GM23338 (cell line): ENCODE measurements at regions not wholly inside any gene's neighbourhood (a gene's known extent, or its start where the extent isn't known, plus 50 kb on each side); places are given as distances from the start of the nearest gene placed in this dataset.
A peak's percentile ranks its signal among the peaks of the same experiment; 100 is the strongest.

Source experiments
- ATAC-seq: fragments of 200-7000 bp; cut with Tn5 transposase; 3 replicates; pipeline ENCODE4 v1.9.1; 2020
- DNase-seq: peaks from one replicate; pipeline ENCODE4 v3.0.0-alpha.2; 2015; ENCODE audit warnings: low spot score
- H2AFZ ChIP-seq: fragments of 200-600 bp; sonication (generic); 2 replicates; pipeline ENCODE4 v1.8.0; 2016; ENCODE audit warnings: antibody characterized with exemption, mild to moderate bottlenecking, moderate library complexity
- H3F3A ChIP-seq: fragments of 200-600 bp; sonication (generic); replicated peaks from 2 replicates; pipeline ENCODE4 v1.8.0; 2017; ENCODE audit warnings: antibody characterized with exemption, mixed run types, low read depth
- H3K27ac ChIP-seq: fragments of 200-600 bp; sonication (generic); 2 replicates; pipeline ENCODE4 v1.6.1; 2016; ENCODE audit warnings: low read depth
- H3K27me3 ChIP-seq: fragments of 200-600 bp; sonication (generic); 2 replicates; pipeline ENCODE4 v1.8.0; 2016; ENCODE audit warnings: mild to moderate bottlenecking, mixed run types, moderate library complexity; ENCODE audit not compliant: insufficient read depth
- H3K36me3 ChIP-seq: fragments of 200-600 bp; sonication (generic); 2 replicates; pipeline ENCODE4 v1.8.0; 2016; ENCODE audit warnings: mild to moderate bottlenecking; ENCODE audit not compliant: insufficient read depth
- H3K4me1 ChIP-seq: fragments of 200-600 bp; sonication (generic); 2 replicates; pipeline ENCODE4 v1.8.0; 2016; ENCODE audit warnings: mild to moderate bottlenecking, moderate library complexity; ENCODE audit not compliant: insufficient read depth
- H3K4me2 ChIP-seq: fragments of 200-600 bp; sonication (generic); 2 replicates; pipeline ENCODE4 v1.7.1; 2017; ENCODE audit warnings: mixed run types
- H3K4me3 ChIP-seq: fragments of 200-600 bp; sonication (generic); 2 replicates; pipeline ENCODE4 v1.6.1; 2016; ENCODE audit warnings: mixed run types
- H3K79me2 ChIP-seq: fragments of 200-600 bp; sonication (generic); replicated peaks from 2 replicates; pipeline ENCODE4 v1.8.0; 2017; ENCODE audit warnings: mild to moderate bottlenecking; ENCODE audit not compliant: insufficient read depth
- H3K9me2 ChIP-seq: fragments of 200-600 bp; sonication (generic); 2 replicates; pipeline ENCODE4 v1.8.0; 2017; ENCODE audit not compliant: insufficient read depth
- H4K20me1 ChIP-seq: fragments of 200-600 bp; sonication (generic); replicated peaks from 2 replicates; pipeline ENCODE4 v1.8.0; 2017; ENCODE audit warnings: mild to moderate bottlenecking; ENCODE audit not compliant: insufficient read depth
- H3K27ac Mint-ChIP-seq: 2 replicates; pipeline ENCODE4 v1.8.0; 2020; ENCODE audit warnings: inconsistent platforms, mild to moderate bottlenecking, moderate library complexity, mixed read lengths
- H3K27me3 Mint-ChIP-seq: 3 replicates; pipeline ENCODE4 v1.8.0; 2022; ENCODE audit warnings: low read depth, mild to moderate bottlenecking, moderate library complexity, mixed read lengths, inconsistent platforms; ENCODE audit not compliant: insufficient read depth, poor library complexity
- H3K36me3 Mint-ChIP-seq: 3 replicates; pipeline ENCODE4 v1.8.0; 2021; ENCODE audit warnings: low read depth, mild to moderate bottlenecking, inconsistent platforms, moderate library complexity, mixed read lengths
- H3K4me1 Mint-ChIP-seq: 3 replicates; pipeline ENCODE4 v1.8.0; 2020; ENCODE audit warnings: mild to moderate bottlenecking, inconsistent platforms, mixed read lengths
- H3K4me3 Mint-ChIP-seq: 3 replicates; pipeline ENCODE4 v1.8.0; 2021; ENCODE audit warnings: moderate library complexity, mild to moderate bottlenecking, inconsistent platforms, mixed read lengths
- H3K9me3 Mint-ChIP-seq: 3 replicates; pipeline ENCODE4 v1.8.0; 2020; ENCODE audit warnings: moderate library complexity, mild to moderate bottlenecking, inconsistent platforms, mixed read lengths
- CREB1 ChIP-seq: fragments of 250-450 bp; sonication (Bioruptor Pico); IDR thresholded peaks from 2 replicates; pipeline ENCODE4 v1.5.0; 2020; ENCODE audit warnings: low read depth, mild to moderate bottlenecking, moderate library complexity
- ETS1 ChIP-seq: IDR thresholded peaks from 2 replicates; pipeline ENCODE4 v1.6.1; 2016; ENCODE audit warnings: antibody characterized with exemption
- EZH2 ChIP-seq: fragments of 200-600 bp; sonication (generic); IDR thresholded peaks from one replicate; pipeline ENCODE4 v1.8.0; 2017; ENCODE audit warnings: antibody characterized with exemption, mild to moderate bottlenecking, low read depth; ENCODE audit not compliant: unreplicated experiment
- EZH2phosphoT487 ChIP-seq: fragments of 200-600 bp; sonication (generic); IDR thresholded peaks from one replicate; pipeline ENCODE4 v1.8.1; 2018; ENCODE audit warnings: antibody characterized with exemption; ENCODE audit not compliant: unreplicated experiment
- POLR2AphosphoS5 ChIP-seq: IDR thresholded peaks from 2 replicates; pipeline ENCODE4 v1.6.1; 2016; ENCODE audit warnings: antibody characterized with exemption, low read depth
- ZNF331 ChIP-seq: fragments of 250-450 bp; sonication (Bioruptor Pico); IDR thresholded peaks from 2 replicates; pipeline ENCODE4 v1.5.0; 2020; ENCODE audit warnings: low read depth, mild to moderate bottlenecking, moderate library complexity
- TF ChIP-seq, protein P1 (sequence below): fragments of 250-450 bp; sonication (Bioruptor Pico); IDR thresholded peaks from 2 replicates; pipeline ENCODE4 v1.5.0; 2020; ENCODE audit warnings: mild to moderate bottlenecking, moderate library complexity

- TF ChIP-seq, protein P1, sequence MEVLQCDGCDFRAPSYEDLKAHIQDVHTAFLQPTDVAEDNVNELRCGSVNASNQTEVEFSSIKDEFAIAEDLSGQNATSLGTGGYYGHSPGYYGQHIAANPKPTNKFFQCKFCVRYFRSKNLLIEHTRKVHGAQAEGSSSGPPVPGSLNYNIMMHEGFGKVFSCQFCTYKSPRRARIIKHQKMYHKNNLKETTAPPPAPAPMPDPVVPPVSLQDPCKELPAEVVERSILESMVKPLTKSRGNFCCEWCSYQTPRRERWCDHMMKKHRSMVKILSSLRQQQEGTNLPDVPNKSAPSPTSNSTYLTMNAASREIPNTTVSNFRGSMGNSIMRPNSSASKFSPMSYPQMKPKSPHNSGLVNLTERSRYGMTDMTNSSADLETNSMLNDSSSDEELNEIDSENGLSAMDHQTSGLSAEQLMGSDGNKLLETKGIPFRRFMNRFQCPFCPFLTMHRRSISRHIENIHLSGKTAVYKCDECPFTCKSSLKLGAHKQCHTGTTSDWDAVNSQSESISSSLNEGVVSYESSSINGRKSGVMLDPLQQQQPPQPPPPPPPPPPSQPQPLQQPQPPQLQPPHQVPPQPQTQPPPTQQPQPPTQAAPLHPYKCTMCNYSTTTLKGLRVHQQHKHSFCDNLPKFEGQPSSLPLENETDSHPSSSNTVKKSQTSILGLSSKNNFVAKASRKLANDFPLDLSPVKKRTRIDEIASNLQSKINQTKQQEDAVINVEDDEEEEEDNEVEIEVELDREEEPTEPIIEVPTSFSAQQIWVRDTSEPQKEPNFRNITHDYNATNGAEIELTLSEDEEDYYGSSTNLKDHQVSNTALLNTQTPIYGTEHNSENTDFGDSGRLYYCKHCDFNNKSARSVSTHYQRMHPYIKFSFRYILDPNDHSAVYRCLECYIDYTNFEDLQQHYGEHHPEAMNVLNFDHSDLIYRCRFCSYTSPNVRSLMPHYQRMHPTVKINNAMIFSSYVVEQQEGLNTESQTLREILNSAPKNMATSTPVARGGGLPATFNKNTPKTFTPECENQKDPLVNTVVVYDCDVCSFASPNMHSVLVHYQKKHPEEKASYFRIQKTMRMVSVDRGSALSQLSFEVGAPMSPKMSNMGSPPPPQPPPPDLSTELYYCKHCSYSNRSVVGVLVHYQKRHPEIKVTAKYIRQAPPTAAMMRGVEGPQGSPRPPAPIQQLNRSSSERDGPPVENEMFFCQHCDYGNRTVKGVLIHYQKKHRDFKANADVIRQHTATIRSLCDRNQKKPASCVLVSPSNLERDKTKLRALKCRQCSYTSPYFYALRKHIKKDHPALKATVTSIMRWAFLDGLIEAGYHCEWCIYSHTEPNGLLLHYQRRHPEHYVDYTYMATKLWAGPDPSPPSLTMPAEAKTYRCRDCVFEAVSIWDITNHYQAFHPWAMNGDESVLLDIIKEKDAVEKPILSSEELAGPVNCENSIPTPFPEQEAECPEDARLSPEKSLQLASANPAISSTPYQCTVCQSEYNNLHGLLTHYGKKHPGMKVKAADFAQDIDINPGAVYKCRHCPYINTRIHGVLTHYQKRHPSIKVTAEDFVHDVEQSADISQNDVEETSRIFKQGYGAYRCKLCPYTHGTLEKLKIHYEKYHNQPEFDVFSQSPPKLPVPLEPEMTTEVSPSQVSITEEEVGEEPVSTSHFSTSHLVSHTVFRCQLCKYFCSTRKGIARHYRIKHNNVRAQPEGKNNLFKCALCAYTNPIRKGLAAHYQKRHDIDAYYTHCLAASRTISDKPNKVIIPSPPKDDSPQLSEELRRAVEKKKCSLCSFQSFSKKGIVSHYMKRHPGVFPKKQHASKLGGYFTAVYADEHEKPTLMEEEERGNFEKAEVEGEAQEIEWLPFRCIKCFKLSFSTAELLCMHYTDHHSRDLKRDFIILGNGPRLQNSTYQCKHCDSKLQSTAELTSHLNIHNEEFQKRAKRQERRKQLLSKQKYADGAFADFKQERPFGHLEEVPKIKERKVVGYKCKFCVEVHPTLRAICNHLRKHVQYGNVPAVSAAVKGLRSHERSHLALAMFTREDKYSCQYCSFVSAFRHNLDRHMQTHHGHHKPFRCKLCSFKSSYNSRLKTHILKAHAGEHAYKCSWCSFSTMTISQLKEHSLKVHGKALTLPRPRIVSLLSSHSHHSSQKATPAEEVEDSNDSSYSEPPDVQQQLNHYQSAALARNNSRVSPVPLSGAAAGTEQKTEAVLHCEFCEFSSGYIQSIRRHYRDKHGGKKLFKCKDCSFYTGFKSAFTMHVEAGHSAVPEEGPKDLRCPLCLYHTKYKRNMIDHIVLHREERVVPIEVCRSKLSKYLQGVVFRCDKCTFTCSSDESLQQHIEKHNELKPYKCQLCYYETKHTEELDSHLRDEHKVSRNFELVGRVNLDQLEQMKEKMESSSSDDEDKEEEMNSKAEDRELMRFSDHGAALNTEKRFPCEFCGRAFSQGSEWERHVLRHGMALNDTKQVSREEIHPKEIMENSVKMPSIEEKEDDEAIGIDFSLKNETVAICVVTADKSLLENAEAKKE (CRISPR knock-in tag), result no peak
- no peak for TF ChIP-seq ZNF331 (CRISPR knock-in tag)
Measured at GRCh38 chr20:21003902-21004301, 102.3 kb downstream of the LINC00237 start (continued).

- Mint-ChIP-seq H3K27me3 (no peaks in the 10 kb centered on the region), H3K4me1 (no peaks in the 10 kb centered on the region), H3K36me3 (no peaks in the 10 kb centered on the region), H3K9me3 (no peaks in the 10 kb centered on the region), H3K27ac (no peak overlapping the region), H3K4me3 (no peak overlapping the region)
- peaks cover 3% of the 10 kb centered on the region for H3K9me2 ChIP-seq
- H3K36me3 ChIP-seq, result no peaks in the 10 kb centered on the region
- no peaks in the 10 kb centered on the region for H4K20me1 ChIP-seq
- TF ChIP-seq EZH2phosphoT487 (no peak), EZH2 (no peak)
- H3F3A ChIP-seq, result no peaks in the 10 kb centered on the region
- H3K27me3 ChIP-seq, result no peaks in the 10 kb centered on the region
- no peaks in the 10 kb centered on the region for H3K79me2 ChIP-seq
- no peak overlapping the region for H3K4me2 ChIP-seq
- no peak overlapping the region for H2AFZ ChIP-seq
- no peak overlapping the region for H3K4me3 ChIP-seq
- H3K4me1 ChIP-seq, result no peaks in the 10 kb centered on the region
- ATAC-seq (no peak), DNase-seq (no peak)
- H3K27ac ChIP-seq, result no peak overlapping the region
Measured at GRCh38 chr20:21002486-21002885, 103.7 kb downstream of the LINC00237 start.

- Mint-ChIP-seq H3K36me3 (no peaks in the 10 kb centered on the region), H3K4me1 (peaks cover 5% of the 10 kb centered on the region; the same call in 2 of the 3 replicates), H3K4me3 (no peak overlapping the region), H3K27me3 (peaks cover 4% of the 10 kb centered on the region), H3K9me3 (no peaks in the 10 kb centered on the region), H3K27ac (no peak overlapping the region)
- Histone ChIP-seq H3K4me2 (no peak overlapping the region), H3K79me2 (no peaks in the 10 kb centered on the region), H3K4me1 (no peaks in the 10 kb centered on the region), H2AFZ (peak overlapping the region; percentile 52; the same call in 1 of the 2 replicates), H3K27ac (no peak overlapping the region), H3K4me3 (no peak overlapping the region), H4K20me1 (no peaks in the 10 kb centered on the region), H3K27me3 (no peaks in the 10 kb centered on the region), H3K36me3 (no peaks in the 10 kb centered on the region), H3F3A (no peaks in the 10 kb centered on the region), H3K9me2 (no peaks in the 10 kb centered on the region)
- ATAC-seq, result no peak
- no peak for DNase-seq
- no peak for TF ChIP-seq CREB1 (CRISPR knock-in tag)
- TF ChIP-seq POLR2AphosphoS5, result no peak
- TF ChIP-seq ETS1, result no peak
Measured at GRCh38 chr20:20993372-20993771, 112.8 kb downstream of the LINC00237 start.
